ENCODE measurements at regions not wholly inside any gene's neighbourhood (a gene's known extent, or its start where the extent isn't known, plus 50 kb on each side); places are given as distances from the start of the nearest gene placed in this dataset.

GRCh38 chr12:98149270-98149669 is 366.1 kb upstream of the TMPO start:
- no peak for DNase-seq
- ATAC-seq: no peak

GRCh38 chr12:98149691-98150210 is 365.6 kb upstream of the TMPO start:
- DNase-seq: no peak
- ATAC-seq: no peak

GRCh38 chr12:98151105-98151590 is 364.2 kb upstream of the TMPO start:
- DNase-seq (no peak), ATAC-seq (no peak)

GRCh38 chr12:98151984-98152383 is 363.4 kb upstream of the TMPO start:
- ATAC-seq: no peak
- DNase-seq: no peak

- ATAC-seq (no peak), DNase-seq (no peak)
Observed at GRCh38 chr12:98154850-98155249, 360.5 kb upstream of the TMPO start.

- ATAC-seq: no peak
- no peak for DNase-seq
Observed at GRCh38 chr12:98156697-98157096, 358.7 kb upstream of the TMPO start.

GRCh38 chr12:98162906-98163678 is 352.3 kb upstream of the TMPO start:
- no peak for ATAC-seq

GRCh38 chr12:98172304-98172703 is 343.1 kb upstream of the TMPO start:
- ATAC-seq: no peak
- DNase-seq: no peak

More at GRCh38 chr12:98162906-98163678, 352.3 kb upstream of the TMPO start:
- DNase-seq: no peak

GRCh38 chr12:98172801-98173200 is 342.6 kb upstream of the TMPO start:
- ATAC-seq (no peak), DNase-seq (no peak)

- no peak for DNase-seq
- no peak for ATAC-seq
Observed at GRCh38 chr12:98173773-98174427, 341.5 kb upstream of the TMPO start.

GRCh38 chr12:98174428-98174809 is 341.0 kb upstream of the TMPO start:
- no peak for ATAC-seq
- DNase-seq: no peak

- ATAC-seq: no peak
- DNase-seq: no peak
Observed at GRCh38 chr12:98178126-98178525, 337.3 kb upstream of the TMPO start.

GRCh38 chr12:98179151-98179550 is 336.2 kb upstream of the TMPO start:
- ATAC-seq (no peak), DNase-seq (no peak)

- no peak for ATAC-seq
- no peak for DNase-seq
Observed at GRCh38 chr12:98180603-98181002, 334.8 kb upstream of the TMPO start.

- ATAC-seq (no peak), DNase-seq (no peak)
Observed at GRCh38 chr12:98182821-98183220, 332.6 kb upstream of the TMPO start.

GRCh38 chr12:98185606-98186005 is 329.8 kb upstream of the TMPO start:
- no peak for ATAC-seq
- no peak for DNase-seq

- DNase-seq (no peak), ATAC-seq (no peak)
Observed at GRCh38 chr12:98188650-98189077, 326.7 kb upstream of the TMPO start.

GRCh38 chr12:98194591-98194990 is 320.8 kb upstream of the TMPO start:
- DNase-seq: no peak
- ATAC-seq: no peak

GRCh38 chr12:98198261-98198982 is 317.0 kb upstream of the TMPO start:
- ATAC-seq (no peak), DNase-seq (no peak)

GRCh38 chr12:98208816-98209215 is 306.6 kb upstream of the TMPO start:
- DNase-seq (no peak), ATAC-seq (no peak)

- ATAC-seq: no peak
- DNase-seq: no peak
Observed at GRCh38 chr12:98211909-98212695, 303.3 kb upstream of the TMPO start.

GRCh38 chr12:98213556-98213955 is 301.8 kb upstream of the TMPO start:
- ATAC-seq (no peak), DNase-seq (no peak)

Measured in stimulated activated naive CD8-positive, alpha-beta T cell treated with anti-CD3 and anti-CD28 coated beads, Interleukin-15, Interleukin-2, amounts not matched to agents 100 U/mL and 50 U/mL, for 24 hours (primary cell).